ENCODE measurements at regions not wholly inside any gene's neighbourhood (a gene's known extent, or its start where the extent isn't known, plus 50 kb on each side); places are given as distances from the start of the nearest gene placed in this dataset.

DNA sequence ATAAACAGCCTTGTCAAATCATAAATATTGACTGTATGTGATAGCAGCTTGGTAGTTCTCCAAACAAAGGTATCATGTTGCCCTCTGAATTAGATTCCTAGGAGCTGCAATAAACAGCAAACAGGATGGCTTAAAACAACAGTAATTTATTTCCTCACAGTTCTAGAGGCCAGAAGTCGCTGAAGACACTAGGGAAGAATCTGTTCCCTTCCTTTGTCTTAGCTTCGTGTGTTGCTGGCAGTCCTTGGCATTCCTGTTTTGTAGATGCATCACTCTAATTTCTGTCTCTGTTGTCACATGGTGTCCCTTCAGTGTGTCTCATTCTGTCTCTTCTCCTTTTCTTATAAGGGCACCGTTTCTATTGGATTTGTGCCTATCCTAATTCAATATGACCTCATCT is 679.3 kb downstream of the OTOL1 start:
- POLR2A ChIA-PET (ENCODE audit: low non-redundant PET), result no interaction called here
- TF ChIP-seq CTCF (conservative IDR thresholded peaks at IDR 0.05; ENCODE audit: low read depth), result no peak

DNA sequence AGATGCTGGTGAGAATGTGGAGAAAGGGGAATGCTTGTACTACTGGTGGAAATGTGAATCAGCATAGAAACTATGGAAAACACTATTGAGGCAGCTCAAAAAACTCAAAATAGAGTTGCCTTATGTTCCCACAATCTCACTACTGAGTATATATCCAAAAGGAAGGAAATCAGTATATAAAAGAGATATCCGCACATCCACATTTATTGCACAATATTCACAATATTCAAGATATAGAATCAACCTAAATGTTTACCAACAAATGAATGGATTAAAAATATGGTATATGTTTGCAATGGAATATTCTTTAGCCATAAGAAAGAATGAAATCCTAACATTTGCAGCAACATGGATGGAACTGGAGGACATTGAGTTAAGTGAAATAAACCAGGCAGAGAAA is 686.8 kb downstream of the OTOL1 start:
- no peak for DNase-seq (ENCODE audit: low spot score)
- H3K27ac ChIP-seq, result no peak overlapping the region
- ChIA-PET POLR2A (ENCODE audit: low non-redundant PET) (no interaction called here), CTCF (no interaction called here)
- TF ChIP-seq CTCF (conservative IDR thresholded peaks at IDR 0.05; ENCODE audit: low read depth), result no peak

More for the DNA sequence above, 679.3 kb downstream of the OTOL1 start:
- CTCF ChIA-PET, result no interaction called here
- no peak overlapping the region for H3K27ac ChIP-seq
- DNase-seq (ENCODE audit: low spot score), result no peak

DNA sequence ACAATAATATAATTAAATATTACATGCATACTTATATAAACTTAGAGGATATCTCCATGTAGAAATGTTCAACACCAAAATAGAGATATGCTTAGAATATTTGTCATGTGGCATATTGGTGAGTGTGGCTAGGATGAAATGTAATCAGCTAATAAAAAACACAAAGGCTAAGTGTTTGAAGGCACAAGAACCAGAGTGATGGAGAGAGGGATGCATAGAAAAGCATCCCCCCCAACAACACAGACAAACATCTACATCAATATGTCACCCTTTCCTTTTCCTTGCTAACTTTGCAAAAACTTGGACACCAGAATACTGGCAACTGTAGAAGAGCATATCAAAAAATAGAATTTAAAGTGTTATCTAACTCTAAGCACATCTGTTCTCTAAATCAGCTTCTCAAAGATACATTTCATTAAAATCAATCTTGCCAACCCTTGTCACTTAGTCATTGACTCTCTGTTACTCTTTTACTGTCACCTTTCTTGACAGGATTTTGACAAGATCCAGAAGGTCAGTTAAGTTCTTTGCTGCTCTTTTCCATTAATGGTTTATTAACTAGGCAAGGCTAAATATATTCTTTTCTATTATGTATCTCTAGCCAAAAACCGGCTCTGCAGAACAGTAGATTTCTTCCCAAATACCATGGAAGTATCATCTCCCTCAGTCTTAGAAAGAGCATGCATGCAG is 695.9 kb downstream of the OTOL1 start:
- no peak overlapping the region for H3K27ac ChIP-seq
- ChIA-PET POLR2A (ENCODE audit: low non-redundant PET) (no interaction called here), CTCF (no interaction called here)
- no peak for TF ChIP-seq CTCF (conservative IDR thresholded peaks at IDR 0.05; ENCODE audit: low read depth)
- no peak for DNase-seq (ENCODE audit: low spot score)

GRCh38 chr3:162193148-162194095 is 696.8 kb downstream of the OTOL1 start:
- CTCF ChIA-PET, result no interaction called here
- no peak for TF ChIP-seq CTCF (conservative IDR thresholded peaks at IDR 0.05; ENCODE audit: low read depth)
- POLR2A ChIA-PET (ENCODE audit: low non-redundant PET), result no interaction called here
- no peak for DNase-seq (ENCODE audit: low spot score)
- no peak overlapping the region for H3K27ac ChIP-seq

DNA sequence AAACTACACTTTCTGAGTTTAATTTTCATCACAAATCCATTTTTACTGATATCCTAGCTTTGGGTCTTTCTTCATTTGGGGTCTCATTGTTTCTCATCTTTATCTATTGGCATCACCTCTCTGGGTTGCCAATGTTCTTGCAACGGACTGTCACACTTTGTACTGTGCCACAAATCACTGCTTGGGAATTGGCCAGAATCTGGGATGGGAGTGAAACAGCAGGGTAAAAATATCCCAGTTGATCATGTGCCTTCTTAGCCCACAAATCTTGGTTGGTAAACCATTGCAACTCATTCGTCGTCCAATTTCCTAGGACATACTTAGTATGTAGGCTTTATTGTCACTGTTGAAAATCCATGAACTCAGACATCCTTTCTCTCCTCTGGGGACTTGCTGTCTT is 698.5 kb downstream of the OTOL1 start:
- H3K27ac ChIP-seq, result no peak overlapping the region
- ChIA-PET POLR2A (ENCODE audit: low non-redundant PET) (no interaction called here), CTCF (no interaction called here)
- TF ChIP-seq CTCF (conservative IDR thresholded peaks at IDR 0.05; ENCODE audit: low read depth), result no peak
- no peak for DNase-seq (ENCODE audit: low spot score)

- no peak for TF ChIP-seq CTCF (conservative IDR thresholded peaks at IDR 0.05; ENCODE audit: low read depth)
- CTCF ChIA-PET, result no interaction called here
- H3K27ac ChIP-seq, result no peak overlapping the region
- no peak for DNase-seq (ENCODE audit: low spot score)
- POLR2A ChIA-PET (ENCODE audit: low non-redundant PET), result no interaction called here
Observed at GRCh38 chr3:162196964-162197363, 700.4 kb downstream of the OTOL1 start.

All from RWPE1 (cell line).